Loucy (cell line): ENCODE measurements at regions not wholly inside any gene's neighbourhood (a gene's known extent, or its start where the extent isn't known, plus 50 kb on each side); places are given as distances from the start of the nearest gene placed in this dataset.

Experiments
- EZH2phosphoT487 ChIP-seq: fragments of 200-600 bp; IDR thresholded peaks from 2 replicates; pipeline ENCODE4 v1.6.1; 2018; ENCODE audit warnings: antibody characterized with exemption, mild to moderate bottlenecking, moderate library complexity, borderline replicate concordance
- TF ChIP-seq, protein P1 (sequence below): fragments of 200-600 bp; sonication (generic); conservative IDR thresholded peaks from 2 replicates; pipeline ENCODE4 v1.5.1; 2014; ENCODE audit warnings: mild to moderate bottlenecking, antibody characterized with exemption, low read length

DNA sequence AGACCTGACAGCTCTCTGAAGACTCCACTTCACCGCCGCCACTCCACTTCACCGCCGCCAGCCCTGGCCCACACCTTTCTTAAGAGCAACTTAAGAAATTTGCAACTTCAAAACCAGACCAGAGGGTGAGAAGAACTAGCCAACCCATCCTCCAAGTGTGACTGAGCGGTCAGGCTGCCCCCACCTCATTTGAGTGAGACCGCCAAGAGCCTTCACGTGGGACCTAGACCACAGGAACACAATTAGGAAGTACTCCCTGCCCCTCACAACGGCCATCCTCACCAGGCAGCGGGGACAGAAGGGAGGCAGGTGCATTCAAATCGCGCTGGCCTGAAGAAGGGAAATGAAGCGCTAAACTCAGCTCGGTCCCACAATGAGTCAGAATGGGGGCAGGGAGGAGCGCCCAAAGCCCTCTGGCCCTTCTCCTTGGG, 156.8 kb upstream of the BCL6 start:
- TF ChIP-seq, protein P1, sequence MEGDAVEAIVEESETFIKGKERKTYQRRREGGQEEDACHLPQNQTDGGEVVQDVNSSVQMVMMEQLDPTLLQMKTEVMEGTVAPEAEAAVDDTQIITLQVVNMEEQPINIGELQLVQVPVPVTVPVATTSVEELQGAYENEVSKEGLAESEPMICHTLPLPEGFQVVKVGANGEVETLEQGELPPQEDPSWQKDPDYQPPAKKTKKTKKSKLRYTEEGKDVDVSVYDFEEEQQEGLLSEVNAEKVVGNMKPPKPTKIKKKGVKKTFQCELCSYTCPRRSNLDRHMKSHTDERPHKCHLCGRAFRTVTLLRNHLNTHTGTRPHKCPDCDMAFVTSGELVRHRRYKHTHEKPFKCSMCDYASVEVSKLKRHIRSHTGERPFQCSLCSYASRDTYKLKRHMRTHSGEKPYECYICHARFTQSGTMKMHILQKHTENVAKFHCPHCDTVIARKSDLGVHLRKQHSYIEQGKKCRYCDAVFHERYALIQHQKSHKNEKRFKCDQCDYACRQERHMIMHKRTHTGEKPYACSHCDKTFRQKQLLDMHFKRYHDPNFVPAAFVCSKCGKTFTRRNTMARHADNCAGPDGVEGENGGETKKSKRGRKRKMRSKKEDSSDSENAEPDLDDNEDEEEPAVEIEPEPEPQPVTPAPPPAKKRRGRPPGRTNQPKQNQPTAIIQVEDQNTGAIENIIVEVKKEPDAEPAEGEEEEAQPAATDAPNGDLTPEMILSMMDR = no peak
- TF ChIP-seq EZH2phosphoT487 = no peak
